Esophagus squamous epithelium (tissue), 4 donors: ENCODE measurements at regions not wholly inside any gene's neighbourhood (a gene's known extent, or its start where the extent isn't known, plus 50 kb on each side); places are given as distances from the start of the nearest gene placed in this dataset.

ENCODE experiments used
- POLR2A ChIP-seq, 4 donors: fragments of 450-650 bp; IDR thresholded peaks; one replicate each; pipeline ENCODE4 v1.6.1; 2017; ENCODE audit warnings: antibody characterized with exemption in 4 of 4, mild to moderate bottlenecking in 4 of 4, moderate library complexity in 3 of 4
- TF ChIP-seq, protein P1 (sequence below), 6 experiments: fragments of 450-650 bp in 4 of 6; fragments of 200-600 bp in 2 of 6; sonication (generic) in 2 of 6; IDR thresholded peaks; one replicate each; pipeline ENCODE4 v1.5.1; 2016 to 2019; ENCODE audit warnings: antibody characterized with exemption in 6 of 6, mild to moderate bottlenecking in 4 of 6, moderate library complexity in 4 of 6

DNA sequence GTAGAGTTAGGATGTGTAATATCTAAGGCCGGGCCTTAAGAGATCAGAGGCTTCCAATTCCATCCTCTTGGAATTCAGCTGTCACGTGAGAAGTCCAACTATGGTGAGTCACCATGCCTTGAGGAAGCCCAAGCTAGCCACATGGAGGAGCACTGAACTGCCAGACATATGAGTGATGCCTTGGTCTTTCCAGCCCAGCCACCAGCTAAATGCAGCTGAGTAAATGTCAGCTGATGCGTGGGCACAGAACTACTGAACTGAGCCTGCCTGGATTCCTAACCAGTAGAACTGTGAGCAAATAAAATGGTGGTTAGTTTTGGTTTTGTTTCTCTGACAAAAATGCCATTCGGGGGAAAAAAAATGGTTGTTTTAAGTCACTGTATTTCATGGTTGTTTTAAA is 153.7 kb upstream of the SERTAD2 start:
- TF ChIP-seq, protein P1, sequence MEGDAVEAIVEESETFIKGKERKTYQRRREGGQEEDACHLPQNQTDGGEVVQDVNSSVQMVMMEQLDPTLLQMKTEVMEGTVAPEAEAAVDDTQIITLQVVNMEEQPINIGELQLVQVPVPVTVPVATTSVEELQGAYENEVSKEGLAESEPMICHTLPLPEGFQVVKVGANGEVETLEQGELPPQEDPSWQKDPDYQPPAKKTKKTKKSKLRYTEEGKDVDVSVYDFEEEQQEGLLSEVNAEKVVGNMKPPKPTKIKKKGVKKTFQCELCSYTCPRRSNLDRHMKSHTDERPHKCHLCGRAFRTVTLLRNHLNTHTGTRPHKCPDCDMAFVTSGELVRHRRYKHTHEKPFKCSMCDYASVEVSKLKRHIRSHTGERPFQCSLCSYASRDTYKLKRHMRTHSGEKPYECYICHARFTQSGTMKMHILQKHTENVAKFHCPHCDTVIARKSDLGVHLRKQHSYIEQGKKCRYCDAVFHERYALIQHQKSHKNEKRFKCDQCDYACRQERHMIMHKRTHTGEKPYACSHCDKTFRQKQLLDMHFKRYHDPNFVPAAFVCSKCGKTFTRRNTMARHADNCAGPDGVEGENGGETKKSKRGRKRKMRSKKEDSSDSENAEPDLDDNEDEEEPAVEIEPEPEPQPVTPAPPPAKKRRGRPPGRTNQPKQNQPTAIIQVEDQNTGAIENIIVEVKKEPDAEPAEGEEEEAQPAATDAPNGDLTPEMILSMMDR (IDR thresholded peaks at IDR 0.05): no peak
- no peak for TF ChIP-seq POLR2A (IDR thresholded peaks at IDR 0.05)
